NCI-H69 (cell line): ENCODE measurements at regions not wholly inside any gene's neighbourhood (a gene's known extent, or its start where the extent isn't known, plus 50 kb on each side); places are given as distances from the start of the nearest gene placed in this dataset.
"Not testable (repeated sequence)": the region's sequence is repeated elsewhere in the genome, so short reads cannot be mapped to it uniquely, and the experiment has no call there.

Experiments used
- DNase-seq: peaks from one replicate; lab custom pipeline; 2025; lab: John Stamatoyannopoulos, UW

GRCh38 chr16:5309946-5310611 lies 212.5 kb upstream of the EEF2KMT start:
- DNase-seq, result no peak

GRCh38 chr16:5305023-5305422 lies 207.4 kb upstream of the EEF2KMT start:
- DNase-seq, result no peak

- DNase-seq, result no peak
Observed at GRCh38 chr16:5302372-5303114, 204.9 kb upstream of the EEF2KMT start.

GRCh38 chr16:5298202-5298601 lies 200.6 kb upstream of the EEF2KMT start:
- DNase-seq, result no peak

- DNase-seq, result no peak
Observed at GRCh38 chr16:5296176-5296575, 198.6 kb upstream of the EEF2KMT start.

GRCh38 chr16:5295304-5295703 lies 197.7 kb upstream of the EEF2KMT start:
- not testable (repeated sequence) for DNase-seq

GRCh38 chr16:5282152-5282551 lies 184.6 kb upstream of the EEF2KMT start:
- not testable (repeated sequence) for DNase-seq

GRCh38 chr16:5257462-5257861 lies 159.9 kb upstream of the EEF2KMT start:
- DNase-seq, result no peak

GRCh38 chr16:5252791-5253190 lies 155.2 kb upstream of the EEF2KMT start:
- DNase-seq, result no peak

- DNase-seq, result not testable (repeated sequence)
Observed at GRCh38 chr16:5247403-5247802, 149.8 kb upstream of the EEF2KMT start.

- DNase-seq, result not testable (repeated sequence)
Observed at GRCh38 chr16:5240278-5240626, 142.7 kb upstream of the EEF2KMT start.

- peak; percentile 16 for DNase-seq
Observed at GRCh38 chr16:5239472-5240277, 142.1 kb upstream of the EEF2KMT start.

GRCh38 chr16:5235119-5235518 lies 137.5 kb upstream of the EEF2KMT start:
- no peak for DNase-seq

GRCh38 chr16:5234295-5235050 lies 136.9 kb upstream of the EEF2KMT start:
- DNase-seq, result no peak

- no peak for DNase-seq
Observed at GRCh38 chr16:5231246-5231759, 133.7 kb upstream of the EEF2KMT start.

- no peak for DNase-seq
Observed at GRCh38 chr16:5228369-5228768, 130.8 kb upstream of the EEF2KMT start.

- no peak for DNase-seq
Observed at GRCh38 chr16:5225931-5226655, 128.5 kb upstream of the EEF2KMT start.

- no peak for DNase-seq
Observed at GRCh38 chr16:5222761-5223160, 125.2 kb upstream of the EEF2KMT start.

- DNase-seq, result not testable (repeated sequence)
Observed at GRCh38 chr16:5221831-5222230, 124.2 kb upstream of the EEF2KMT start.

GRCh38 chr16:5220705-5221104 lies 123.1 kb upstream of the EEF2KMT start:
- no peak for DNase-seq

GRCh38 chr16:5216441-5217080 lies 119.0 kb upstream of the EEF2KMT start:
- no peak for DNase-seq
